ENCODE measurements at regions not wholly inside any gene's neighbourhood (a gene's known extent, or its start where the extent isn't known, plus 50 kb on each side); places are given as distances from the start of the nearest gene placed in this dataset.

DNA sequence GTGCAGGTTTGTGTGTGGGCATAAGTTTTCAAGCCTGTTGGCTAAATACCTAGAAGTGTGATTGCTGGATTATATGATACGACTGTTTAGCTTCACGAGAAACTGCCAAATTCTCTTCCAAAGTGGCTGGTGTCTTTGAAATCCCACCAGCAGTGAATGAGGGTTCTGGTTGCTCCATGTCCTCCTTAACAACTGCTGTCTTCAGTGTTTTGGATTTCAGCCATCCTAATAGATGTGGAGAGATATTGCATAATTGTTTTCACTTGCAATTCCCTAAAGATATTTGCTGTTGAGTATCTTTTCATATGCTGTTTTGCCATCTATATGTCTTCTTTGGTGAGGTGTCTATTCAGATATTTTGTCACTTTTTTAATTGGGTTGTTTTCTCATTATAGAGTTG, 390.5 kb downstream of the ZNF536 start:
- FAIRE-seq: no peak

- no peak for FAIRE-seq
Measured at GRCh38 chr19:30760014-30760413, 387.8 kb downstream of the ZNF536 start.

- no peak for FAIRE-seq
Measured at GRCh38 chr19:30757837-30758617, 385.8 kb downstream of the ZNF536 start.

- FAIRE-seq: no peak
Measured at GRCh38 chr19:30757104-30757836, 385.1 kb downstream of the ZNF536 start.

DNA sequence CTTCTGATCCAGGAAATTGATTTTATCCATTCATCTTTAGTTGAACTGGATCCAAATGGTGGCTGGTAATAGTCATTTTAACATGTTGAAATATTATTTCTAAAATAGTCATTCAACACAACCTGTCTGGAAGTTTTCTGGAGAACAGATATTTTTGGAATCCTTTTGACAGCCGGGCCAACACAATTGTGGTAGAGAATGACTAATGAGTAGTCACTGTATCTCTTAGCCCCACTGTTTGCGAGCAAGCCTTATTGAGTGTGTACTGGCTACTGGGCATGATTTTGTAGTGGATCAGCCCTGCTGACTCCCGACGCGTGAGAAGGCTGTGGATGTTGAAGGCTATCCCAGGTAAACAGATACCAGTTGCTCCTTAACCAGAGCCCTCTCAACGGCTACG, 383.4 kb downstream of the ZNF536 start:
- FAIRE-seq: no peak

- FAIRE-seq: no peak
Measured at GRCh38 chr19:30754162-30754561, 382.0 kb downstream of the ZNF536 start.

DNA sequence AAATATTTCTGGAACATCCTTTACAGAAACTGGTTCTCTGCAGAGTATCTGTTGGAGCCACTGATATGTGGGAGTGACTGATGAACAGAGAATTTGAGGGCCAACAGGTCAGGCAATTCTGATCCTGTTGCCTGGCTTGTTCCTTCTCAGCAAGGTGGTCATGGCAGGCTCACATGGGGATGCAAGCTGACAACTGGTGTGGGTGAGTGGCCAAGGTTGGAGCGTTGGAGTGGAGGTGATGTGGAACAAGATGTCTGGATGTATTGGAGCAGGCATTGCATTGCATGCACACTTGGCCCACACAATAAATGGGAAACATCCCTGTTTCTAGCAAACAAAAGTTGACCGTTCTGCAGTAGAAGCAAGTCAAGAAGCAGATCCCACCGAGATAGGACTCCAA, 380.7 kb downstream of the ZNF536 start:
- FAIRE-seq: no peak

DNA sequence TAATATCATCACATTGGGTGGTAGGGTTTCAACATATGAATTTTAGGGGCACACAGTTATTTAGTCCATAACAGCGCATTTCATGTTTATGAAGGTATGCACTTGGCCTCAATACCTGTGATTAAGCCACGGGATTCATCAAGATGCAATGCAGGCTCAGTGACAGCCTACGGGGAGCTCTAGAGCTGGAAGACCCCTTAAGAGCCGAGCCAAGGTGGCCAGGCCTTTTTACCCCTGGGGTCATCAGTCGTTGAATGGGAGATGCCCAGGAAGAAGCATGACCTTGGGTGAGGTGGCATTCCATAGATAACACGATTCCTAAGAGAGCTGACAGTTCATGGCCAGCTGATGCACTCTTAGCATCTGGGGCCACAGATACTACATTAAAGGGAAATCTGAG, 380.0 kb downstream of the ZNF536 start:
- no peak for FAIRE-seq

DNA sequence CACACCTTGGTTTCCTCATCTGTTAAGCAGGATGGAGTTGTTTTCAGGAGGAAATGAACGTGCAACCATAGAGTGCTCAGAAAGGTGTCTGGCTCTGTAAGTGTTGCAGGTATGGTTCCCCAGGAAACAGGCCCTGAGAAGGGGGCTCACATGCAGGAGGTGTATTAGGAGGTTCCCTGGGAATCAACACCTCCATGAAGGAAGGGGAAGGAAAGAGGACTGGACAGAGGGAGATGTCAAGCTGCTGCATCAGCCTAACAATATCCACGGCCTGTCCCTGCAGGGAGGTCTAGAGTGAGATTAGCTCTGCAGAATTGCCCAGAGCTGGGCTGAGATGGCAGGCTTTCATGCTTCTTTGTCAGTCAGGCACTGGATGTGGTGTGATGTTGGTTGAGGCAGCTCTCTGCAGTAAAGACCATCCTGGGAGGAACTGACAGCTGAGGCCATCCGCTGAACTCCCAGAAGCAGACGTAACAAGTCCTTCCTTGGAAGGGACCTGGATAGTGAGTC, 373.3 kb downstream of the ZNF536 start:
- no peak for FAIRE-seq

GRCh38 chr19:30744741-30745475, 372.7 kb downstream of the ZNF536 start:
- FAIRE-seq: no peak

- FAIRE-seq: no peak
Measured at GRCh38 chr19:30743702-30744101, 371.5 kb downstream of the ZNF536 start.

DNA sequence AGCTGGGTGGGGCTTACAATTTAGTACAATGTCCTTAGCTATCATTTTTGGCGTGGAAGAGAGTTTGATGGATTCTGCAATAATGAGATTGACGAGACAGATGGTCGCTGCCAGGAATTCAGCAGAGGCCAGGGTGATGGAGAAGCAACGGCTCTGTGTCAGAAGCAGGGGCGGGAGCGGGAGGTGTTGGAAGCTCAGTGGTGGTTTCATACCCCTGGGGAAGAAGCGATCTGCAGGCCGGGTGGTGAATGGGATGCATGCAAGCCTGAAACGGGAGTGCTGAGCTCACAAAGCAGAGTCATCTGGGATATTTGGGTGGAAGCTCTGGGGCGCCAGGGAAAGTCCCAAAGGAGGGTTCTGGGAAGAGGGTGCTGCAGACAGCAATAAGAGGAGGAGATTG, 370.8 kb downstream of the ZNF536 start:
- FAIRE-seq: no peak

DNA sequence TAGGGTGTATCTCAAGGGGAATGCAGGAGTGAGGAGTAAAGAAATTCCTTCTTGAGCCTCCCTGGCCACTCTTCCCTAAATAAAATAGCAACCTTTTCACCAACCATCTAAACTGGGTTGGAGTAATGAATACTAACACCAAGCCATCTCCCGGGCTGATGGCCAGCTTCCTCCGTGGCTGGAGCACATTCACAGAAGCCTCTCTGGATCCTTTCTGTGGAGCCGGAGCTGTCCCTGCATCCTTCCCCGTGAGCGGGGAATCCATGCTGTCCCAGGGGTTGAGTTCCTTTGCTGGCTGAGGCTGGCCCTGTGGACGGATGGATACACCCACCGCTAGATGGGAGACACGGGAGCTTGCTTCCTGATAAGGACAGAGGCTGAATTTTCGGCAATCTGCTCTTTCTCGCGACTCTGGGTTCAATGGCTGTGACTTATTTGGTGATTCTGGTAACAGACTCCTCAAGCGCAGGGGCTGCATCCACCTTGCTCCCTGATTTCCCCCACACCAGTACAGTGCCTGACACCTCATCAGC, 370.3 kb downstream of the ZNF536 start:
- no peak for FAIRE-seq

DNA sequence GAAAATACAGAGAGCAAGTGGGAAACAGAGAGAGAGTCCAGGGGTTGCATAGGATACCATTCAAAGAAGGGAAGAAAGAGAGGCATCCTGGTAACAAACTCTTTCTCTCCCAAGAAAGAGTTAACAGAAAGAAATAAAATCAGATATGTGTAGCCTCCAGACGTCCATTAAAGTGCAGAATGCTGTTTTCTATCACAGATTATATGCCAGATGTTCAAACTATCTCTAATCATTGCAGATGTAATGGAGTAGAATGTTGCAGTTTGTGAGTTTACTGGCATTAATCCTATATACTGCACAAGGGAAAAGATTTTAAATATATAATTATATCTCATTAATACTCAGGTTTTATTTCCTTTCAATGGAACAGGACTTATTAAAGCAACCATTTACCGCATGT, 369.4 kb downstream of the ZNF536 start:
- FAIRE-seq: no peak

DNA sequence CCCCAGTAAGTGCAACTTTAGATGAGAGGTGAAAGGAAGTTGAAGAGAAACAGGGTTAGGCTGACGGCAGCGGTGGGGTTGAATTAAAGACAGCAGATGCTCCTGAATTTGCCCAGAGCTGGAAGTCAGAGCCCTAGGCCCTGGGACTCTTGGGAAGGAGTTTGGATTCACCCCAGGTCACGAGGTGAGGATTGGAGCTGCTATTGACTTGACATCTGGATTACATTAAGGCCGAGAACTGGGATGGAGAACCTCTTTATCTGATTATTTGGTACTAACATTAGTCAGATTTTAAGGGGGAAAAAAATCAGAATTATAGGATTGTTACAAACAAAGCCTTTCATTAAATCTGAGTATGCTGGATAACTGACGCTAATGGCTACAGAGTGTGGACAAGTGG, 367.2 kb downstream of the ZNF536 start:
- no peak for FAIRE-seq

GRCh38 chr19:30738047-30738446, 365.9 kb downstream of the ZNF536 start:
- FAIRE-seq: no peak

GRCh38 chr19:30734669-30735068, 362.5 kb downstream of the ZNF536 start:
- FAIRE-seq: no peak

- FAIRE-seq: no peak
Measured at GRCh38 chr19:30733826-30734550, 361.8 kb downstream of the ZNF536 start.

DNA sequence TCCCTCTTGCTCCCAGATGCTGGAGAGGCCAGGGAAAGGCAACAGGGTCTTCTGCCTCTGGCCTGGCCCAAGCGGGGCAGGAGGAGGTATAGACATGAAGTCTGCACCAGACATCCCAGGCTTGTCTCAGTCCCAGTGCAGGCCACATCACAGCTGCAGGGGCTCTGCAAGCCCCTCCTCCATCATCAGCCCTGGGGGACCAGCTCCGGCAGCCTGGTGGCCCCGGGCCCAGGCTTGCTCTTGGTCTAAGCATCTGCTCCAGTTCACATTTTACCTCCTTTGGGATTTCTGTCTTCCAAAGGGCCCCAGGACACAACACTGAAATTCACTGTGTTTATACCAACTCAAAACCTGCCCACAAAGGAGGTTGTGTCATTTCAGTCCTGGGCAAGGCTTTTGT, 359.4 kb downstream of the ZNF536 start:
- FAIRE-seq: no peak

- FAIRE-seq: no peak
Measured at GRCh38 chr19:30729451-30729850, 357.3 kb downstream of the ZNF536 start.

GRCh38 chr19:30722761-30723160, 350.6 kb downstream of the ZNF536 start:
- FAIRE-seq: no peak

- FAIRE-seq: no peak
Measured at GRCh38 chr19:30722186-30722585, 350.0 kb downstream of the ZNF536 start.

GRCh38 chr19:30719999-30720345, 347.8 kb downstream of the ZNF536 start:
- no peak for FAIRE-seq

All from A204.1 (cell line).